Body of pancreas (tissue), 4 donors: ENCODE measurements at regions not wholly inside any gene's neighbourhood (a gene's known extent, or its start where the extent isn't known, plus 50 kb on each side); places are given as distances from the start of the nearest gene placed in this dataset.

Experiments
- ATAC-seq: fragments of 150-250 bp; one replicate; pipeline ENCODE4 v1.9.1; 2016
- DNase-seq, 4 donors: peaks; one replicate each; pipeline ENCODE4 v3.0.0-alpha.2; 2019
- H3K27ac ChIP-seq, 4 donors: fragments of 200-600 bp; sonication (generic); 1 replicate in 3 of 4; 2 replicates in 1 of 4; pipeline versions ENCODE4 v1.5.1 to v1.6.1; 2016 to 2019; ENCODE audit warnings: mild to moderate bottlenecking in 1 of 4, mixed read lengths in 1 of 4, moderate library complexity in 1 of 4
- H3K27me3 ChIP-seq, 2 donors: fragments of 200-600 bp; sonication (generic); one replicate each; pipeline ENCODE4 v1.6.0; 2016; ENCODE audit warnings: mild to moderate bottlenecking in 1 of 2
- H3K36me3 ChIP-seq, 2 donors: fragments of 200-600 bp; sonication (generic); replicated peaks in 1 of 2; 2 replicates each; pipeline ENCODE4 v1.5.1; 2016; ENCODE audit warnings: low read depth in 2 of 2; ENCODE audit not compliant: insufficient read depth in 1 of 2
- H3K4me1 ChIP-seq: fragments of 200-600 bp; sonication (generic); one replicate; pipeline ENCODE4 v1.6.0; 2016
- H3K4me3 ChIP-seq, 2 donors: fragments of 200-600 bp; sonication (generic); 1 replicate in 1 of 2; 2 replicates in 1 of 2; pipeline ENCODE4 v1.5.1; 2016 to 2019
- H3K9me3 ChIP-seq, 3 donors: fragments of 200-600 bp; sonication (generic); 1 replicate in 2 of 3; 2 replicates in 1 of 3; pipeline ENCODE4 v1.5.1; 2016
- CTCF ChIP-seq, 7 experiments: fragments of 450-650 bp in 4 of 7; fragments of 200-600 bp in 3 of 7; sonication (generic) in 3 of 7; IDR thresholded peaks; one replicate each; pipeline ENCODE4 v1.5.1; 2016 to 2019; ENCODE audit warnings: antibody characterized with exemption in 7 of 7
- POLR2A ChIP-seq, 3 donors: fragments of 450-650 bp; IDR thresholded peaks; one replicate each; pipeline ENCODE4 v1.6.1; 2016; ENCODE audit warnings: antibody characterized with exemption in 3 of 3, mild to moderate bottlenecking in 2 of 3
- WGBS, 2 donors: methylation state at CpG; one replicate each; pipeline ENCODE4 v1.1.5; 2017; 5-methylcytosine and 5-hydroxymethylcytosine counted together
- intact Hi-C: fragments of 100-400 bp; cut with DNase I; formaldehyde crosslinking; loops from one replicate; pipeline ENCODE4 v1.15.1; 2023

DNA sequence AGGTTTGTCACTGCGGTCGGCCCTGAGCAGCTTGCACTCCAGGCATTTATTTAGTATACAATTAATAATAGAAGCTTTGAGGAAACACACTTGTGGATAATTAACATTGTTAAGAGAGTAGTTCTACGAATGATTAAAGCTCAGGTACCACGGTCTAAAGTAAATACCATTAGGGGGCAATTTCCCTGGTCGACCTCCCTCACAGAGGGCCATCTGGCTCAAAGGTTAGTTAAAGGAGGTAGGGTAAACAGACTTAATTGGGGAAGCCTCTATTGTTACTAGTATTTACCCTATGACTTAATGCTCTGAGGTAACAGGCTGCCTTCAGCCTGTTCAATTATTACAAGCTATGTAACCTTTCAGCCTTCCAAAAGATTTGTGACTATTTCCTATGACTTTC lies 122.3 kb upstream of the SLC44A3 start:
- WGBS, 2 donors = 61 to 69% methylated on average over 5 of the region's 5 CpGs
- Histone ChIP-seq H3K4me3 (no peak overlapping the region), H3K4me1 (peaks cover 21% of the 10 kb centered on the region), H3K27ac (peak overlapping the region in 1 of 4 donors; percentile 12), H3K9me3 (no peaks in the 10 kb centered on the region), H3K27me3 (no peaks in the 10 kb centered on the region), H3K36me3 (no peaks in the 10 kb centered on the region)
- no peak for TF ChIP-seq CTCF (IDR thresholded peaks at IDR 0.05)
- no peak for TF ChIP-seq POLR2A (IDR thresholded peaks at IDR 0.05)
- ATAC-seq = no peak
- intact Hi-C loops = no loop called here
- no peak for DNase-seq

- Histone ChIP-seq H3K4me1 (peaks cover 11% of the 10 kb centered on the region), H3K36me3 (no peaks in the 10 kb centered on the region), H3K27me3 (no peaks in the 10 kb centered on the region), H3K9me3 (no peaks in the 10 kb centered on the region), H3K4me3 (no peak overlapping the region), H3K27ac (no peak overlapping the region)
- ATAC-seq (no peak), DNase-seq (no peak)
- TF ChIP-seq POLR2A (IDR thresholded peaks at IDR 0.05) = no peak
- TF ChIP-seq CTCF (IDR thresholded peaks at IDR 0.05) = no peak
- intact Hi-C loops = no loop called here
- WGBS, 2 donors = 82 to 87% methylated on average over 4 of the region's 4 CpGs
These were observed 125.8 kb upstream of the SLC44A3 start for GRCh38 chr1:94694226-94694915.

- 87 to 96% methylated on average over 1 of the region's 1 CpG for WGBS, 2 donors
- Histone ChIP-seq H3K27ac (no peak overlapping the region), H3K9me3 (no peaks in the 10 kb centered on the region), H3K4me1 (peaks cover 4% of the 10 kb centered on the region), H3K4me3 (no peak overlapping the region), H3K36me3 (no peaks in the 10 kb centered on the region), H3K27me3 (no peaks in the 10 kb centered on the region)
- TF ChIP-seq CTCF (IDR thresholded peaks at IDR 0.05) = no peak
- TF ChIP-seq POLR2A (IDR thresholded peaks at IDR 0.05) = no peak
- intact Hi-C loops = no loop called here
- ATAC-seq (no peak), DNase-seq (no peak)
These were observed 126.7 kb upstream of the SLC44A3 start for GRCh38 chr1:94693435-94693834.

DNA sequence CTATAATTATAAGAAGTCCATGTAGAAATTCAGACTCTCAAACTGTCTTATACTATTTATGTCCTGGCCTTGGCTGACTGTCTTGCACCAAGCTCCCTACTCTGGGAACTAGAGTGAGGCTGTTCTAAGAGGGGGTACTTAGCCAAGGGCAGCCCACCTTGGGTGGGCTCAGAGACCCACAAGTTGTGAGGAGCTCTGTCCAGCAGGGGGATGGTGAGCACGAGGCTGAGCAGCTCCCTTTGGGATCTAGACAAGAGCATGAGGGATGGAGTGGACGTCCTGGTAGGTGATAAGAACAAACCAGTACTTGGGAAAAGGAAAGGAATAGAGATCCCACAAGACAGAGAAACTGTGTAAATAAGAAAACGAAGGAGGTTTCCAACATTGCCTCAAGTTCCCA lies 127.1 kb upstream of the SLC44A3 start:
- H3K4me3 ChIP-seq = no peak overlapping the region
- intact Hi-C loops = no loop called here
- TF ChIP-seq CTCF (IDR thresholded peaks at IDR 0.05) (no peak), POLR2A (IDR thresholded peaks at IDR 0.05) (no peak)
- H3K9me3 ChIP-seq = no peaks in the 10 kb centered on the region
- no peaks in the 10 kb centered on the region for H3K36me3 ChIP-seq
- 83 to 88% methylated on average over 3 of the region's 3 CpGs for WGBS, 2 donors
- DNase-seq (no peak), ATAC-seq (no peak)
- no peak overlapping the region for H3K27ac ChIP-seq
- H3K27me3 ChIP-seq = no peaks in the 10 kb centered on the region
- H3K4me1 ChIP-seq = peaks cover under 1% of the 10 kb centered on the region

DNA sequence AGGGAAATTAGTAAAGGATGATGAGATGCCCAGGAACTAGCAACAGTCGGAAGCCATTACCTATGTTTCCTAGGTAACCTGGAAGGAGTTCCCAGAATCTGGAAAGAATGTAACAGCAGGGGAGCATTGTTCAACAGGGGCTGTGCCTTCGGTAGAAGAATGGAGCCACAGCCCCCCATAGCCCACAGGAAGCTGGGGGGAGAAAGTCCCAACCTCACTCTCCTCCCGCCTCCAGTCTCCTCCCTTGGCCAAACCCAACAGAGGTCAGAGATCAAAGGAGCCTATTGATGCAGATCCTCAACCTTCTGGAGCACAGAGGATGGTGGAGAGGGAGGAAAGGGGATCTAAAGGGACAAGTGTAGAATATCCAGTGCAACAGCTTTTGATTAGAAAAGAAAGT lies 131.5 kb upstream of the SLC44A3 start:
- Histone ChIP-seq H3K27me3 (no peaks in the 10 kb centered on the region), H3K4me3 (no peak overlapping the region), H3K9me3 (no peaks in the 10 kb centered on the region), H3K36me3 (no peaks in the 10 kb centered on the region), H3K4me1 (no peaks in the 10 kb centered on the region), H3K27ac (no peak overlapping the region)
- no peak for ATAC-seq
- 74 to 79% methylated on average over 3 of the region's 3 CpGs for WGBS, 2 donors
- intact Hi-C loops = no loop called here
- no peak for TF ChIP-seq POLR2A (IDR thresholded peaks at IDR 0.05)
- no peak for TF ChIP-seq CTCF (IDR thresholded peaks at IDR 0.05)
- DNase-seq = no peak
